ENCODE measurements at regions not wholly inside any gene's neighbourhood (a gene's known extent, or its start where the extent isn't known, plus 50 kb on each side); places are given as distances from the start of the nearest gene placed in this dataset.

DNA sequence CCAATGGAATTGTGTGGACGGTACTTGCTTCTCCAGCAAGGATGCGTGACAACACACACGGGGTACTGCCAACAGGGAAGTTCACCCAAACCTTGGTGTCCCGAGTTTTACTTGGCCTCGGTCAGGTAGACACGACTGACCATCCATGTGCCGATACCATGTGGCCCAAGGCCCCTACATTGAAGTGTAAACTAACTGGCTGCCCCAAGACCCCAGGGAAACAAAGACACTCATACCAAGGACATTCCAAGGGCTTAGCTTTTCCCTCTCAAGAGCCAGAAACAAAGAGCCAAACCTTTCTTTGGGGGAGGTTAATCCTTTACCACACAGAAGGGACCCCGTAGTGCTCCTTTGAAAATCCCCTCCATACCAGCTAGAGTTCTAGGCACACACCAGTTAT lies 215.9 kb upstream of the TNRC6C start:
- no peak for DNase-seq (ENCODE audit: low read depth in 3 of 3)

DNA sequence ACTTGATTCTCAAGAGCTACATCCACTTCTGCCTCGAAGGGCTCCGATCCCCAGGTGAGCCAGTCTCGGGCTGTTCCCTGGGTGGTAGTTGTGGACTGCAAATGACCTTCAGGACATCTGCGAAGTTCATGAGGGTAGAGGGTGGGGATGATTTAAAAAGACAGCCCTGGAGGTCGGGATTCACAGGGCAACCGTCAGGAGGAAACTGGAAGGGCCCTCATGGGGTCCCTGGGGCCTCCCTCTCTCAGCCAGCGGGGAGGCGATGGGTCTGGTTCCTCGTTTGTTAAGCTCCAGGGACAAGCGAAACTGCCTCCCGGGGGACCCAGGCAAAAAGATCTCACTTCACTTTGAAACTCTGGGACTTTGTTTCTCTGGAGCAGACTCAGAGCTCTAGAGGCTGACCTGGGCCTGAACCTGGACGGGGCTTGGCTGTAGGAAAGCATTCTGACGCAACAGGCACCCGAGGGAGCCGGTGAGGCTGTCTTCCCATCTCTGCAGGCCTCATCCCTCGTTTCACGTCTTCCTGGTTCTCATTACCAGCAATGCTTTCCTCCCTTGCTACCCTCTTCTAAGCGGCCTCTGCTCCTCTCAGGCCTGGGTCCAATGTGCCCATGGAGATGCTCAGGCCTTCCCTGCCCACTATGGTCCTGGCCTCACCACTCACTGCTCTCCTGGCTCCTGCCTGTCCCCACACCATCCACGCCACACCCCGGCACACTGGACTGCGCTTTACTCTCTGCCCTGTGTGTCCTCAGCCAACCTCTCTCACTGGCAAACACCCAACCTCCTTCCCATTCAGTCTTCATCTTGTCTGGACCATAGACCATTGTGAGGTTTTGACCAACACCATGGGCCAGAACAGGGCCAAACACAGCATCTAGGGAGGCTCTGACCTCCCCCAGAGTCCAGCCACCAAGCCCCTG lies 214.2 kb upstream of the TNRC6C start:
- no peak for DNase-seq (ENCODE audit: low read depth in 3 of 3)

DNA sequence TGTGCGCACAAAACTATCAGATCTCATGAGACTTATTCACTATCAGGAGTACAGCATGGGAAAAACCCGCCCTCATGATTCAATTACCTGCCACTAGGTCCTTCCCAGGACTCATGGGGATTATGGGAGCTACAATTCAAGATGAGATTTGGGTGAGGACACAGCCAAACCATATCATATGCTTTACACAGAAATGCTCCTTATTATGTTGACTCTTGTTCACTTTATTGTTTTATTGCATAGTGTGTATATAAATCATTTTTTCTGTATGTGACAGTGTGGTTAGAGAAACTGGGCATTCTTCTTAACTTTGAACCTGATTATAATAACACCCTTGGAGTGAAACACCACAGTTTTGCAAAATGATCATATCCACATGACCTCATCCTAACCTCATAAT lies 212.8 kb upstream of the TNRC6C start:
- DNase-seq (ENCODE audit: low read depth in 3 of 3), result no peak

DNA sequence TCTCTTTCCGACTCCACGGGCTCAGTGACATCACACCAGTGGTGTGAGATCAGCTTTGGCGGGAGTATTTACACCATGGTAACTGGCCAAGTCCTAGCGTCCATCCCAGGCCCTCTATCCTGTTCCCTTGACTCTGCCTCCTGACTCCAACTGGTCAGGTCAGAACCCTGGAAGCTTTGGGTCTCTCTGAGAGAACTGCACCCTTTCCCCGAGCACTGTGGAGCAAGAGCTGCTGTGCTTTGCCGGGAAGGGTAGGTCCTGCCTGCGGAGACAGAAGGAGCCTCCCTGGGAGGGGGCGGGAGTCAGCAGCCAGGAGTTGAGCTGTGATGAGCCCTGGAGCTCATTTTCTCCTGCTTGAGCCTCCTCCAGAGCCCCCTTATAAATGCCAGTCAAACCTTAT lies 212.1 kb upstream of the TNRC6C start:
- DNase-seq (ENCODE audit: low read depth in 3 of 3), result no peak

DNA sequence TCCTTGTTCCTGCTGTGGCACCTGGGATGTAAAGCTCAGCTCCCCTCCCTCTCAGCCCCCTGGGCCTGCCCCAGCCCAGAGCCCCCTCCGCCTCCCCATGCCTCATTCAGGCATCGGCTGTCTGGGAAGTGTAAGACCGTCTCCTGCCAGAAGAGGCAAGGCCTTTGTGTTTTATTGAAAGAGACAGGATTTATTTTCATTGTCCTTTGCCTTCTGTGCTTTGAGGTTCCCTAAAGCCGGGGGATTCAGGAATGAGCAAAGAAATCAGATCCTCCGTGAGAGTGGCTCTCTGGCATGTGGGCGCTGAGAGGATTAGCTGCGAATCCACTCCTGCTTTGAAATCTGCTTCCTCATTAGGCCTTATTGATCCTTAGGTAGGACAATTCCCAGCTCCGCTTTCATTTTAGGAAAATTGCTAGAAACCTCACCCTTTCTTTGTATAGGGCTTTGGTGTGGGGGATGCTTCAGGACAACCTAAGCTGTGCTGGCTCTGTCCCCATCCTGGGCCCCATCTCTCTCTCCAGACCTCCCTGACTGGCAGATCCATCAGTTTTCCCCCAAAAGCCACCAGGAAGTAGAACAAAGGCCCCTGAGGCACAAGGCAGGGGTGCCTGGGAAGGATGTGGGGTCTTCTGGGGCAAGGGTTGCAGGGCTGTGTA lies 211.5 kb upstream of the TNRC6C start:
- no peak for DNase-seq (ENCODE audit: low read depth in 3 of 3)

DNA sequence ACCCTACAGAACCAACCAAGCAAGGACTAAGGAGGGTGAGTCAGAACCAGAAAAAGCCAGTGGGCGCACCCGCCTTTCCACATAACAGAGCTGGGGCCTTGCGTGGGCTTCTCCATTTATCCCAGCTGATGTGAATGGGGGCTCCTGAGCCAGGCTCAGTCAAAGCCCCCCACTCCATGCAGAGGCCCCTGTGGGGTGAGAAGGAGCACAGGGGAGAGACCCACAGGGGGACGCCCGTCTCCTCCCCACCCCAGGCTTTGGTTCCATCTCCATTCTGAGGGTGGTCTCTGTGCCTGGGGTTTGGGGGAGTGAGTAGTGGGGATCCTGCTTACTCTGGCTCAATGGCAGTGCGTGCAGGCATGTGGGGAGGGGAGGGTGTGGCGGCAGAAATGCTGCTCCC lies 210.1 kb upstream of the TNRC6C start:
- no peak for DNase-seq (ENCODE audit: low read depth in 3 of 3)

DNA sequence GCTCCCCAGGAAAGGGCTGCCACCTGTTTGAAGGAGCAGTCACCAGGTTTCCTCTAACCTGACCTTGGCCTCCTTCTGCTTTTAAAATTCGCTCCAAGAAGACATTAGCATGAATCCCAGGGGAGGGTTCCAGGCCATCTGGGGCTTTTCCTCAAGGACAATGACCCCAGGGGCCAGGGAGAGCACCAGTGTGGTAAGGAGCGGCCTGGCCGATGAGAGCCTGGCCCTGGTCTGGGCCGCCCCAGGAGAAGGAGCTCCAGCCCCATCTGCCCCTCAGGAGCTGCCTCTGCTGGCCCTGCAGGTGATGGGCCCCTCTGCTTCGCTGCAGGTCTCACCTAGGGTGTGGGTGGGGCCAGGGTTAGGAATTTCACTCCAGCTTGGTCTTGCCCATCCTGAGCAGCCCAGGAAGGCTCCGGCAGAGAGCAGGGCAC lies 209.2 kb upstream of the TNRC6C start:
- no peak for DNase-seq (ENCODE audit: low read depth in 3 of 3)

DNA sequence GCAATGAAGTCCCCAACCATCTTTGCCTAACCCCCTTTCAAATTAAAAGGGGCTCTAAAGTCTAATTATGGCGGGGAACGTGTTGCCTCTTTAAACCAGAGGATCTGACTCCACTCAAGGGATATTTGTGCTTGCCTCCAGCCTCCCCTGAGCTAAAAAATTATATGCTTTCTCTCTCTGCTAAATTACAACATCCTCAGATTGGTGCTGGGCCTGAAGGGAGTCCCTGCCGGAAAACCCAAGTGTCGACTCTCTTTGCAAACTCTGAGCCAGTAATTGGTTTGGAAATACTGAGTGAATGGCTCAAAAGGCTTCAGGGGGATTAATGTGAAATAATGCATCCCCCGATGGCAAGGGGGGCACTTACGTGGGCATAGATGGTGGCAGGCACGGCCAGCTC lies 208.5 kb upstream of the TNRC6C start:
- DNase-seq (ENCODE audit: low read depth in 3 of 3), result no peak

DNA sequence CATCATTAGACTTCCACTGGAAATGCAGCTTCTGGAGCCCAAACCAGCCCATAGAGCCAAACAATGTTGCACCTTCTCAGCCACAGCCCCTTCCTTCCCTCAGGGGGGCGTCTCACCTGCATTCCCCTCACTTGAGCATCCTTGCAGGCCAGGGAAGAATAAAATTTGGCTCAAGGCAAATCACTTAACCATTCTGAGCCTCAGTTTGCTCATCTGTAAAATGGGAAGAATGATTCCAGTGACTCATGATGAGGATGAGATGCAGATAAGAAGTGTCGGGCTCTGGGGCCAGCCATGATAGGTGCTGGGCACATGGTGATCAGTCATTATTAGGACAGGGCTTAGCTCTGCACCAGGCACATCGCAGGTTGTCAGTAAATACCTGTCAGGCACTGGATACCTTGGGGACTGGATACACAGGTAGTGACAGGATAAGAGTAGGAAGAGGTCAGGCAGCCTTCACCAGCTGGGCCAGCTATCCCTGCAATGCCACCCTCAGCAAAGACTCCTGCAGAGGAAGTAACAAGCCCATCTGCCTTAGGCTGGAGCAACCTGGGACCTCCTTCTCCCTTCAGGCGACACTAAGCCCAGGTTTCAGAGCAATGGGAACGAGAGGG lies 208.0 kb upstream of the TNRC6C start:
- no peak for DNase-seq (ENCODE audit: low read depth in 3 of 3)

DNA sequence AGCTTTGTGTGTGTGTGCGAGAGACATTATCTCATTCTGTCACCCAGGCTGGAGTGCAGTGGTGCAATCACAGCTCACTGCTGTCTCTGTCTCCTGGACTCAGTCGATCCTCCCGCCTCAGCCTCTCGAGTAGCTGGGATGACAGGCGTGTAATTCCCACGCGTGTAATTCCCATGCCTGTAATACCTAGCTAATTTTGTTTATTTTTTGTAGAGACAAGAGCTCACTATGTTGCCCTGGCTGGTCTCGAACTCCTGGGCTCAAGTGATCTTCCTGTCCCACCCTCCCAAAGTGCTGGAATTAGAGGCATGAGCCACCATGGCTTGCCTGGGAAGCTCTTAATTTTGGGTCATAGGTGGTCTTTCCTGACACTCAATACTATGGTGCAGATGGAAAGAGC lies 205.3 kb upstream of the TNRC6C start:
- DNase-seq (ENCODE audit: low read depth in 3 of 3), result no peak

DNA sequence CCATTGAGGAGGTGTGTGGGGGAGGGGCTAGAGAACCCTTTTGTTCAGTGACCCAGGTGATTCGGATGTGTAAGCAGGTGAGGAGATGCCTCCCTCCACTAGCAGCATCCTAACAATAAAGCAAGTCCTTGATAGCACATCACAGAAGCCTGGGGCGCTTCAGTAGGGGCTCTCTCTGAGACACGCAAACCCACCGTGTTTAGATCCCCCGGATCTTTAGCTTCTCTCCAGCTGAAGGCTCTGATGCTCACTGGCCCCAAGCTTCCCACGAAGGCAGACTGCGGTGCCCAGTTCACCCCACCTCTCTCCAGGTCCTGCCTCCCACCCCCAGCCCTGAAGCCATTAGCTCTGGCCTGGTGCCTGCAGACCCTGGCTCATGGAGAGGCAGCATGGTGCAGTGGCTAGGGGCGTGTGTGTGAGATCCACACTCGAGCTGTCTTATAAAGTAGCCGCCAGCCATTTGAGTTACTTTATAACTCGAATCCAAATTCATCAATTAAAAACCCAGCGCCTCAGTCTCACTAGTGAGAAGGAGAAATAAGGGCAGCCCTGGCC lies 204.7 kb upstream of the TNRC6C start:
- no peak for DNase-seq (ENCODE audit: low read depth in 3 of 3)

DNA sequence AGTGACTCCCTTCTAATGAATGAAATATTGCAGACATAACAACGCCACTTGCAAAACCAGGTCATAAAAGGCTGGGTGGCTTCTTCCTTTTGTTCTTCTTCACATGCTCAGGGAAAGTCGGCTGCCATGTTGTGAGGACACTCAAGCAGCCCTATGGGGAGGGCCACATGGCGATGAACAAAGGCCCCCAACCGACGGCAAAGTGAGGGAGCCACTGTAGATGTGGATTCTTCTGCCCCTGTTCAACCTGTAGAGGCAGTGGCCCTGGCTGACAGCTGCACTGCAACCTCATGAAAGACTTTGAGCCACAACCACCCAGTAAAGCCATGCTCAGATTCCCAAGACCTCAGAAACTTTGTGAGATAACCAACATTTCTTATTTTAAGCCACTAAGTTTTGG lies 203.5 kb upstream of the TNRC6C start:
- no peak for DNase-seq (ENCODE audit: low read depth in 3 of 3)

DNA sequence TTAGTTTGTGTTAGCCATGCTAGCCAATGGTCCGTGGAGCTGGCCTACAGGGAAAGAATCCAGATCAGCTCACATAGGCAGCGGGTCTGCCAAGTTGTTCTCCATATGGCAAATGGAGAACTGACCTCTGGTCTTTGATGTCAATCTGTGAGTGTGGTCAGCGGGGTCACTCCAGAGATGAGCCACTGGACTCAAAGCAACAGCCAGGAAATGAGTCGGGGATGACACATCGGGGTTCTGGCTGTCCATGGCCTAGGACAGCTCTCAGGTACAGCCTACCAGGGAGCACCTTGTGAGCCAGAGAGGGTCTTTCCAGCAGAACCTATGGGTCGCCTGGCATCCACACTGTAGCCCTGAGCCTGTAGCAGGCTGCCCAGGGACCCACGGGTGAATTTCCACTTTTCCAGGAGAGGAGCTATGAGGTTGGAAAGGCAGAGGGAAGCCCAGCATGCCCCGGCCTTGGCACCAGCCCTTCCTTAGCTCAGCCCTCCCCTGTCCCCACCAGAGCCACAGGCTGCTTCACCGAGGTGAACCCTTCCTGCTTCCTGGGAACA lies 203.0 kb upstream of the TNRC6C start:
- no peak for DNase-seq (ENCODE audit: low read depth in 3 of 3)

DNA sequence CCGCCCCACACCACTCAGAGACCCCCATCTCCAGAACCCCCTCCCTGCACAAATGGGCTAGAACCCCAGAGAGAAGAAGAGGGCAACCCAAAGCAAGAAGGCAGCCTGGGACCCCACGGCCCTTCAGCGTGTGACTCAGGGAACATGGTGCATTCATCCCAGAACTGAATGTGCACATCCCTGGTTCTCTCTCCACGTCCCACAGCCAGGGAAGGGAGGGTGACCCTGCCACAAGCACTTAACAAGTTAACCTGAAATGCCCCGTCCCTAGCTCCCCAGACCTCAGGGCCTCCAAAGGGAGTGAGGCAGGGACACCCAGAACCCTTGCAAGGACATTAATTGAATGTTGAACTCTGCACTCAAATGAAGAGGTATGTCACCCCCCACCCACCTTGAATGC lies 202.5 kb upstream of the TNRC6C start:
- no peak for DNase-seq (ENCODE audit: low read depth in 3 of 3)

DNA sequence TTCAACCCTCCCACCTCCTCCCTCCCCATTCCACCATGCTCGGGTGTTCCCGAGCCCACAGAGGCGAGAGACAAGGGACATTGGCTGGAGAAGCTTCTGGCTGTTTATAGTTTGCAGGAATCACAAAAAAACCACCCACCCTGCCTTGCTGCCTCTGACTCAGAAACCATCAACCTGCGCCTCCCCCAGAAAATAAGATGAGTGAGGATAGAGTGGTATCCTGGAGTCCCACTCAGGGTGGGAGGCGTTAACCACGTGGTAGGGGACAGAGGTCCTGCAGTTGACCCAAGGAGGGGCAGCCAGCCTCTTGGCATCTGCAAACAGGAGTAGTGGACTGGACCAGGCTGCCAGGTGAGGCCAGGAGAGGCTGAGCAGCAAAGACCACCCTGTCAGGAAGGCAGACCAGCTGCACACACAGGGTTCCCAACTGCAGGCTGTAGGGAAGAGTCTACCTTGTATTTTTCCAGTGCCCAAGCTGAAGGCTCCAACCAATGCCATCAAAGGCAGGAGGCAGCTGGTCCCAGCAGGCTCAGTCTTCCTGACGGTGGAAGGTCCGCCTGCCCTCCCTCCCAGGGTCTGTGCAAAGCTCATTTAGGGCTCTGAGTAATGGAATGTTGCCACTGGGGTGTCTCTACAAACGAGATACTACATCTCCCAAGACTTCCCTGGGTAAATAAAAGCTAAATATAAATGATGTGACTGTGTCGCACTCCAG lies 201.5 kb upstream of the TNRC6C start:
- DNase-seq (ENCODE audit: low read depth in 3 of 3), result no peak

DNA sequence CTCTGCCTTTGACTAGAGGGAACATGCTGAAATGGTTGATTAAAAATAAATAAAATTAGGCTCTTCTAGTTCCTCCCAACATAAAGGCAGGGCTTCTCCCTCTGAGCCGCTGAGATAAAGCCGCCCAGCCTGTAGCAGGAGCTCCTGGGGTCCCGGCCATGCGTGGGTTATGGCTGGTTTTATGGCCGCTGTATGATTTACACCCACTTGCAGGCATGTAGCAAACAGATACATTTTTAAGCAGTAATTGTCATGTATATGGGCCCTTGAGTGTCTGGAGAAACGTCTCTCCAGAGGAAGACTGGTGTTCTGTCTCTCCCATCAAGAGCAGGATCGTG lies 201.0 kb upstream of the TNRC6C start:
- no peak for DNase-seq (ENCODE audit: low read depth in 3 of 3)

DNA sequence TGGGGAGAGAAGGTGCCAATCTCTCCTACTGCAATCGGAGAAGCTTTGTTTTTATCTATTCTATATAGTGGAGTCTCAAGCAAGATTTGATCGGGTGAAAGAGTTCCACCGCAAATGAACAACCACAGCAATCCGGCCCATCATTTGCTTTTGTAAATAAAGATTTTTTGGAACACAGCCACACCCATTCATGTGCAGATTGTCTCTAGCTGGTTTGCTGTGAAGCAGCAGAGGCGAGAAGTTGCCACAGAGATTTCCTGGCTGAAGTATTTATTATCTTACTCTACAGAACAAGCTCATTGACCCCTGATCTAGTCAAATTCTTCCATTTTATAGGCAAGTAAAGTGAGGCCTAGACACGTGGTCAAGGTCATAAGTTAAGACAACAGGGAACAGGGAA lies 195.5 kb upstream of the TNRC6C start:
- no peak for DNase-seq (ENCODE audit: low read depth in 3 of 3)

DNA sequence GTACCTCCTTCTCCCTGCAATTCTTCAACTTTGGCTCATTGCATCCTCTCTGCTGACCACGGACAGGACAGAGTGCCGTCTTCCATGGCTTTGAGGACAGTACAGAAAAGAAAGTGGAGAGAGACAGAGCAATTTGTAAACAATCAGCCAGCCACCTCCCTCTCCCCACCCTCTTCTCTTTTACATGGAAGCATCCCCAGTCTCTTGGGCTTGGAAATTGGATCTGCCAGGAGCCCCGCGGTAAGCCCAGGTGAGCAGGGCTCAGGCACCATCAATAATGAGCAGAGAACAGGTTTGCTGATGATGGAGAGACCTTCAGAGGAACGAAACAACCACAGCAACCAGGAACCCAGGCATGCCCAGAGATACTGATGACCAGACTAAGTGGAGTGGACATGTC lies 194.9 kb upstream of the TNRC6C start:
- DNase-seq (ENCODE audit: low read depth in 3 of 3), result no peak

DNA sequence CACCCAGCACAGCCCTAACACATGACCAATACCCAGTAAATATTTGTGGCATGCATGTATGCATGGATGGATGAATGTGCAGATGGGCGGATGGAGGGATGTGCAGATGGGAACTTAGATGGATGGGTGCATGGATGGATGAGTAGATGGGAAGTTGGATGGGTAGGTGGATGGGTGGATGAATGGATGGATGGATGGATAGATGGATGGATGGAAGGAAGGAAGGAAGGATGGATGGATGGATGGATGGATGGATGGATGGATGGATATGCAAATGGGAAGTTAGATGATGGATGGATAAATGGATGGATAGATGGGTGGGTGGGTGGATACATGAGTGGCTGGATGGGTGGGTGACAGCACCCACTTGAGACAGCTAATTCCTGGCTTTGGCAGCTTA lies 193.2 kb upstream of the TNRC6C start:
- DNase-seq (ENCODE audit: low read depth in 3 of 3), result no peak

DNA sequence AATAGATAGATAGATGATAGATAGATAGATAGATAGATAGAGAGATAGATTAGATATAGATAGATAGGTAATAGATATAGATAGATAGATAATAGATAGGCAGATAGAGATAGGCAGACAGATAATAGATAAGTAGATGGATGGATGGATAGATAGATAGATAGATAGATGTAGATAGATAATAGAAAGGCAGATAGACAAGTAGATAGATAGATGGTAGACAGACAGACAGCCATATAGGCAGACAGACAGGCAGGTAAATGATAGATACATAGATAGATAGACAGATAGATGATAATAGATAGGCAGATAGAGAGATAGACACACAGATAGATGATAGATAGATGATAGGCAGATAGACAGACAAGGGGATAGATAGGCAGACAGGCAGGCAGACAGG lies 191.4 kb upstream of the TNRC6C start:
- no peak for DNase-seq (ENCODE audit: low read depth in 3 of 3)

DNA sequence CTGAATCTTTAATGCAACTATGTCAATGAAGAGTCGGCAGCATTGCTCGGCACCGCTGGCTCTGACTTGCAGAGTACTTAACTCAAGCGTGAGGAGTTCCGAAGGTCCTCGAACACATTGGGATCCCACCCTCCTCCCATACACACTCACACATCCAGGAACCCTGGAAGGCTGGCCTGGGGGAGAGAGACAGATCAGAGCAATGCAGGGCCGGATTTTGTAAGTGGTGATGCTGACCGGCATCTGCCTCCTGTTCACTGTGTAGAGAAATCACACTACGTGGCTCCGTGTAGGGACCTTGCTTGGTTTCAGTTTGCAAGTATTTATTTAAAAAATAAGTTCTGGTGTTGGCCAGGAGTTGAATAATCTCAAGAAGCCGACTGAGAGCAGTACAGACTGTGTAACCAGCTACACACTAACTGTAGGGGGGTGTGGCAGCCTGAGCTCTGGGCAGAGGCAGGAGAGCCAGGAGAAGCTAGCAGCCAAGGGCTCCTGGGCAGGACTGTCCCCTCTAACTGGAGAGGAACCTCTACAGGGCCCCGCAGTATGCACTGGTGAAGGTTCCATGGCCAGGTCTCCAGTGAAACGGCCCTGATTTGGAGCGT lies 190.2 kb upstream of the TNRC6C start:
- no peak for DNase-seq (ENCODE audit: low read depth in 3 of 3)

All from stimulated activated CD4-positive, alpha-beta T cell treated with anti-CD3 and anti-CD28 coated beads, TNF-alpha, amount 100 ng/mL, for 48 hours (primary cell).